A673 (cell line): ENCODE measurements at regions not wholly inside any gene's neighbourhood (a gene's known extent, or its start where the extent isn't known, plus 50 kb on each side); places are given as distances from the start of the nearest gene placed in this dataset.
"Not testable (repeated sequence)": the region's sequence is repeated elsewhere in the genome, so short reads cannot be mapped to it uniquely, and the experiment has no call there.

Experiments used
- BruUV-seq: library from RNA; stranded (reverse); fragments of 400-500 nt; replicated peaks from 2 replicates; lab custom pipeline; 2021; lab: Mats Ljungman, UMichigan
- CTCF ChIA-PET: fragments of 300-600 bp; sonication (Branson Sonifier 250); formaldehyde crosslinking; loops from one replicate; lab custom pipeline; 2022; ENCODE audit warnings: antibody characterized with exemption; lab: Charles Lee
- POLR2A ChIA-PET: fragments of 300-600 bp; sonication (Branson Sonifier 250); formaldehyde crosslinking; loops from one replicate; lab custom pipeline; 2022; ENCODE audit warnings: antibody characterized with exemption; ENCODE audit not compliant: low non-redundant PET; lab: Charles Lee
- DNase-seq: peaks from one replicate; pipeline ENCODE4 v3.0.0-alpha.2; 2015; ENCODE audit warnings: low spot score
- H3K27ac ChIP-seq: fragments of 200-600 bp; sonication (generic); 2 replicates; pipeline ENCODE4 v1.5.1; 2016; ENCODE audit warnings: mixed run types, low read depth, mild to moderate bottlenecking, mixed read lengths, antibody characterized with exemption, low read length; ENCODE audit not compliant: poor library complexity, severe bottlenecking
- H3K27me3 ChIP-seq: fragments of 200-600 bp; sonication (generic); replicated peaks from 2 replicates; pipeline ENCODE4 v1.6.1; 2017; ENCODE audit warnings: mixed run types, low read depth, mild to moderate bottlenecking, mixed read lengths, antibody characterized with exemption, low read length; ENCODE audit not compliant: insufficient read depth, poor library complexity
- H3K36me3 ChIP-seq: fragments of 200-600 bp; sonication (generic); 2 replicates; pipeline ENCODE4 v1.6.1; 2016; ENCODE audit warnings: mixed run types, mild to moderate bottlenecking, mixed read lengths, antibody characterized with exemption, low read length; ENCODE audit not compliant: insufficient read depth, poor library complexity, severe bottlenecking
- H3K4me1 ChIP-seq: fragments of 200-600 bp; sonication (generic); 2 replicates; pipeline ENCODE4 v1.6.1; 2017; ENCODE audit warnings: mixed run types, mild to moderate bottlenecking, mixed read lengths, antibody characterized with exemption, low read length; ENCODE audit not compliant: insufficient read depth, poor library complexity, severe bottlenecking
- H3K4me3 ChIP-seq: fragments of 200-600 bp; sonication (generic); 2 replicates; pipeline ENCODE4 v1.5.1; 2016; ENCODE audit warnings: low read depth, mixed run types, mild to moderate bottlenecking, mixed read lengths, low read length; ENCODE audit not compliant: poor library complexity, severe bottlenecking
- H3K9me3 ChIP-seq: fragments of 200-600 bp; sonication (generic); 2 replicates; pipeline ENCODE4 v1.6.1; 2016; ENCODE audit warnings: mixed run types, low read depth, mild to moderate bottlenecking, mixed read lengths, antibody characterized with exemption, low read length; ENCODE audit not compliant: poor library complexity, severe bottlenecking
- CTCF ChIP-seq: fragments of 300-800, 200-600 bp; sonication (generic); conservative IDR thresholded peaks from 2 replicates; pipeline ENCODE4 v1.5.1; 2017; ENCODE audit warnings: low read depth, mild to moderate bottlenecking, antibody characterized with exemption, low read length, moderate library complexity, mixed read lengths
- EZH2 ChIP-seq: fragments of 200-600 bp; sonication (generic); IDR thresholded peaks from 2 replicates; pipeline ENCODE4 v1.6.1; 2017; ENCODE audit warnings: borderline replicate concordance, low read depth, mild to moderate bottlenecking, mixed read lengths, antibody characterized with exemption, low read length; ENCODE audit not compliant: poor library complexity, severe bottlenecking
- intact Hi-C: fragments of 100-400 bp; cut with micrococcal nuclease; formaldehyde crosslinking; loops from one replicate; pipeline ENCODE4 v1.10.0; 2022; ENCODE audit not compliant: unreplicated experiment

- Histone ChIP-seq H3K36me3 (no peaks in the 10 kb centered on the region), H3K9me3 (no peaks in the 10 kb centered on the region), H3K4me1 (no peaks in the 10 kb centered on the region), H3K27ac (no peak overlapping the region), H3K4me3 (no peak overlapping the region), H3K27me3 (peaks cover 6% of the 10 kb centered on the region)
- intact Hi-C loops, result no loop called here
- no peak for DNase-seq
- ChIA-PET POLR2A (no interaction called here), CTCF (no interaction called here)
- no peak for TF ChIP-seq CTCF
- no peak for TF ChIP-seq EZH2
- BruUV-seq, result no TSS peak
Measured at GRCh38 chr5:163869581-163869980, 364.2 kb downstream of the MAT2B start.

GRCh38 chr5:163870441-163870840 is 365.0 kb downstream of the MAT2B start:
- Histone ChIP-seq H3K9me3 (no peaks in the 10 kb centered on the region), H3K4me3 (no peak overlapping the region), H3K4me1 (no peaks in the 10 kb centered on the region), H3K27me3 (no peaks in the 10 kb centered on the region), H3K36me3 (no peaks in the 10 kb centered on the region), H3K27ac (no peak overlapping the region)
- DNase-seq, result no peak
- CTCF ChIA-PET, result no interaction called here
- TF ChIP-seq EZH2 (no peak), CTCF (no peak)
- POLR2A ChIA-PET, result no interaction called here
- no TSS peak for BruUV-seq
- intact Hi-C loops, result no loop called here

DNA sequence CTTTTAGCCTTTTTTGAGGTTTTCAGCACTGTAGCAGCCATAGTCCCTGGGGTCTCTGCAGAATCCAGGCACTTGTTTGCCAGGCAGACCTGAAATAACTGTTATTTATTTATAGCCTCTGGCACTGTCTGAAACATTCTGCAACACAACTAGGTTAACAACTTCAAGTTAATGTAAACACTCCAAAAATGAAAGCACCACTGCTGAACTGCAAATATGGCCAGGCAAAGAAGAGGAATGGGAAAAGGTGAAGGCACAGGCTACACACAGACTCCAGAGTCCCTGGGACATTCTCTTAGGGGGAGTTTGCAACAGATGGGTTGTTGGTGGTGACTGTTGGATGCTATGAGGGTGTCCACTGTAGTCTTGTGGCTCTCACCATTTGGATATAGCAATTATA is 369.0 kb downstream of the MAT2B start:
- no peaks in the 10 kb centered on the region for H3K36me3 ChIP-seq
- ChIA-PET POLR2A (no interaction called here), CTCF (no interaction called here)
- H3K27ac ChIP-seq, result no peak overlapping the region
- H3K9me3 ChIP-seq, result no peaks in the 10 kb centered on the region
- H3K4me3 ChIP-seq, result no peak overlapping the region
- no TSS peak for BruUV-seq
- DNase-seq, result no peak
- no peaks in the 10 kb centered on the region for H3K4me1 ChIP-seq
- TF ChIP-seq EZH2, result no peak
- TF ChIP-seq CTCF, result no peak
- no peaks in the 10 kb centered on the region for H3K27me3 ChIP-seq
- intact Hi-C loops, result no loop called here

GRCh38 chr5:163874912-163875311 is 369.5 kb downstream of the MAT2B start:
- H3K36me3 ChIP-seq, BruUV-seq, H3K27me3 ChIP-seq, CTCF ChIA-PET, DNase-seq, H3K4me3 ChIP-seq, H3K27ac ChIP-seq, intact Hi-C loops, POLR2A ChIA-PET, H3K9me3 ChIP-seq, H3K4me1 ChIP-seq: not testable (repeated sequence)
